ENCODE measurements at regions not wholly inside any gene's neighbourhood (a gene's known extent, or its start where the extent isn't known, plus 50 kb on each side); places are given as distances from the start of the nearest gene placed in this dataset.

DNA sequence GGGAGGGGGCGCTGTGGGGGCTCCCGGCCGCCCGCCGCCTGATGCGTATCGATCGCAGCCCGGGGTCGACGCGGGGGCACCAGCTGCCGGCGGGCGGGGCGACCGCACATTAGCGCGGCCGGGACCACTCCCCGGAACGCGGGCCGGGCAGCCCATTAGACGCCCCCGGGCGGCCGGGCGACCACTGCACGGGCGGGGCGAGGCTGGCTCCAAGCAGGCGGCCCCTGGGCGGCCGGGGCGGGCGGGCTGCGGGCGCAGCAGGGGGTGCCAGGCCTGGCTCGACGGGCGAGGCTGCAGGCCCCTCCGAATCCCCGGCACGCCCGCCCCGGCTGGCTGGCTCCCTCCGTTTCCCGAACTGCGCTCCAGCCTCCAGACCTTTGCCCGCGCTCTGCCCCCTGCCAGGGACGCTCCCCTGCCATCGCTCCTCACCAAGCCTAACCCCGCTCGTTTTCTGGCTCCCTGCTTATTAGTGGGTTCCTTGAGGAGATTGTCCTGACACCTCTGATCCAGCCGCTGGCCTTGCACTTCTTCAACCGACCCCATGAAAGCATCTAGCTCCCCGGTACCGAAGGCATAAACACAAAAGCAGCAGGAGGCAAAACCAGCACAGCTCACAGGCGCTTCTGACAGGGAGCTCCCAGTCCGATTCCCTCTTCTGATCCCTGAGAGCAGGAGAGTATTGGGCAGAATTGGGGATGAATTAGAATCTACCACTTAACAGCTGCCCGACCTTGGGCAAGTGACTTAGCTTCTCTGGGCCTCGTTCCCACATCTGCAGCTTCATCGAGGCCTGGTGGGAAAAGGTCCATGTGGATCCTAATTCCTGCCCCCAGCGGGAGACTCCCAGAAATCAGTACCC lies 92.6 kb upstream of the CASZ1 start:
- TF ChIP-seq, protein P1, sequence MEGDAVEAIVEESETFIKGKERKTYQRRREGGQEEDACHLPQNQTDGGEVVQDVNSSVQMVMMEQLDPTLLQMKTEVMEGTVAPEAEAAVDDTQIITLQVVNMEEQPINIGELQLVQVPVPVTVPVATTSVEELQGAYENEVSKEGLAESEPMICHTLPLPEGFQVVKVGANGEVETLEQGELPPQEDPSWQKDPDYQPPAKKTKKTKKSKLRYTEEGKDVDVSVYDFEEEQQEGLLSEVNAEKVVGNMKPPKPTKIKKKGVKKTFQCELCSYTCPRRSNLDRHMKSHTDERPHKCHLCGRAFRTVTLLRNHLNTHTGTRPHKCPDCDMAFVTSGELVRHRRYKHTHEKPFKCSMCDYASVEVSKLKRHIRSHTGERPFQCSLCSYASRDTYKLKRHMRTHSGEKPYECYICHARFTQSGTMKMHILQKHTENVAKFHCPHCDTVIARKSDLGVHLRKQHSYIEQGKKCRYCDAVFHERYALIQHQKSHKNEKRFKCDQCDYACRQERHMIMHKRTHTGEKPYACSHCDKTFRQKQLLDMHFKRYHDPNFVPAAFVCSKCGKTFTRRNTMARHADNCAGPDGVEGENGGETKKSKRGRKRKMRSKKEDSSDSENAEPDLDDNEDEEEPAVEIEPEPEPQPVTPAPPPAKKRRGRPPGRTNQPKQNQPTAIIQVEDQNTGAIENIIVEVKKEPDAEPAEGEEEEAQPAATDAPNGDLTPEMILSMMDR (IDR thresholded peaks at IDR 0.05; ENCODE audit: poor library complexity, severe bottlenecking) = no peak
- TF ChIP-seq POLR2AphosphoS5 (IDR thresholded peaks at IDR 0.05) = no peak
